Prostate gland (tissue), 2 donors: ENCODE measurements at regions not wholly inside any gene's neighbourhood (a gene's known extent, or its start where the extent isn't known, plus 50 kb on each side); places are given as distances from the start of the nearest gene placed in this dataset.

Experiments used
- POLR2A ChIP-seq: fragments of 450-650 bp; IDR thresholded peaks from one replicate; pipeline ENCODE4 v1.6.1; 2016; ENCODE audit warnings: antibody characterized with exemption, mild to moderate bottlenecking
- POLR2AphosphoS5 ChIP-seq: sonication (generic); formaldehyde crosslinking; IDR thresholded peaks from one replicate; pipeline ENCODE4 v1.6.1; 2017; ENCODE audit warnings: antibody characterized with exemption
- TF ChIP-seq, protein P1 (sequence below), 4 experiments: fragments of 200-600 bp in 2 of 4; fragments of 450-650 bp in 2 of 4; sonication (generic) in 2 of 4; IDR thresholded peaks; 1 replicate in 3 of 4; 2 replicates in 1 of 4; pipeline ENCODE4 v1.5.1; 2016 to 2019; ENCODE audit warnings: antibody characterized with exemption in 4 of 4, mild to moderate bottlenecking in 2 of 4, moderate library complexity in 2 of 4

DNA sequence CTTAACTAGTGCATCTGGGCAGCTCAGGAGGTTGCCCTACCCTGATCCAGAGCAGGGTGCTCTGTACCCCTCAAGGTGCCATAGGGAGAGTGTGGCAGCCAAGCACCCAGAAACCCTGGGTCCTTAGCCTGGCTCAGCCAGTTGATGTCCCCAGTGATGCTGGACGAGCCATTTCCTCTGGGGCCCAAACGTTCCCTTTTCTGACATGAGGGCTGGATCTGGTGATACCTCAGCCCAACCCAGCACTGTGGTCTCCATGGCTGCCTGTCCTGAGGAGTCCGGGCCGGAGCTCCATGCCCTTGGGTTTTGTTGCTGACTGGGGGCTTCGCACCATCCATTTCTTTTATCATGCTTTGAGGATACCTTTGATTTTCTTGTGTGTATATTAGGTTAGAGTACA is 87.9 kb upstream of the IKZF1 start:
- TF ChIP-seq, protein P1, sequence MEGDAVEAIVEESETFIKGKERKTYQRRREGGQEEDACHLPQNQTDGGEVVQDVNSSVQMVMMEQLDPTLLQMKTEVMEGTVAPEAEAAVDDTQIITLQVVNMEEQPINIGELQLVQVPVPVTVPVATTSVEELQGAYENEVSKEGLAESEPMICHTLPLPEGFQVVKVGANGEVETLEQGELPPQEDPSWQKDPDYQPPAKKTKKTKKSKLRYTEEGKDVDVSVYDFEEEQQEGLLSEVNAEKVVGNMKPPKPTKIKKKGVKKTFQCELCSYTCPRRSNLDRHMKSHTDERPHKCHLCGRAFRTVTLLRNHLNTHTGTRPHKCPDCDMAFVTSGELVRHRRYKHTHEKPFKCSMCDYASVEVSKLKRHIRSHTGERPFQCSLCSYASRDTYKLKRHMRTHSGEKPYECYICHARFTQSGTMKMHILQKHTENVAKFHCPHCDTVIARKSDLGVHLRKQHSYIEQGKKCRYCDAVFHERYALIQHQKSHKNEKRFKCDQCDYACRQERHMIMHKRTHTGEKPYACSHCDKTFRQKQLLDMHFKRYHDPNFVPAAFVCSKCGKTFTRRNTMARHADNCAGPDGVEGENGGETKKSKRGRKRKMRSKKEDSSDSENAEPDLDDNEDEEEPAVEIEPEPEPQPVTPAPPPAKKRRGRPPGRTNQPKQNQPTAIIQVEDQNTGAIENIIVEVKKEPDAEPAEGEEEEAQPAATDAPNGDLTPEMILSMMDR (IDR thresholded peaks at IDR 0.05) = no peak
- TF ChIP-seq POLR2A (no peak), POLR2AphosphoS5 (no peak)
